Osteocyte (in vitro differentiated cells): ENCODE measurements at regions not wholly inside any gene's neighbourhood (a gene's known extent, or its start where the extent isn't known, plus 50 kb on each side); places are given as distances from the start of the nearest gene placed in this dataset.

ENCODE experiments used
- DNase-seq: peaks from one replicate; pipeline ENCODE4 v3.0.0; 2021; ENCODE audit warnings: mixed read lengths; ENCODE audit not compliant: unreplicated experiment; ENCODE audit errors: extremely low spot score
- H3K27ac Mint-ChIP-seq: one replicate; pipeline ENCODE4 v1.8.0; 2021; ENCODE audit warnings: mild to moderate bottlenecking, mixed read lengths; ENCODE audit not compliant: unreplicated experiment
- H3K27me3 Mint-ChIP-seq: one replicate; pipeline ENCODE4 v1.8.0; 2021; ENCODE audit warnings: mixed read lengths; ENCODE audit not compliant: unreplicated experiment
- H3K36me3 Mint-ChIP-seq: one replicate; pipeline ENCODE4 v1.8.0; 2021; ENCODE audit warnings: mixed read lengths; ENCODE audit not compliant: unreplicated experiment
- H3K4me1 Mint-ChIP-seq: one replicate; pipeline ENCODE4 v1.8.0; 2021; ENCODE audit warnings: mixed read lengths; ENCODE audit not compliant: unreplicated experiment
- H3K4me3 Mint-ChIP-seq: one replicate; pipeline ENCODE4 v1.8.0; 2021; ENCODE audit warnings: mild to moderate bottlenecking, moderate library complexity, mixed read lengths; ENCODE audit not compliant: unreplicated experiment
- H3K9me3 Mint-ChIP-seq: one replicate; pipeline ENCODE4 v1.8.0; 2021; ENCODE audit warnings: mixed read lengths; ENCODE audit not compliant: unreplicated experiment
- CTCF ChIP-seq: fragments of 200-600 bp; sonication (generic); IDR thresholded peaks from 2 replicates; pipeline ENCODE4 v1.5.0; 2021; ENCODE audit warnings: antibody characterized with exemption, mild to moderate bottlenecking, moderate library complexity

- Mint-ChIP-seq H3K27ac (no peak overlapping the region), H3K4me1 (peaks cover 29% of the 10 kb centered on the region), H3K36me3 (no peaks in the 10 kb centered on the region), H3K27me3 (no peaks in the 10 kb centered on the region), H3K9me3 (peaks cover 4% of the 10 kb centered on the region), H3K4me3 (no peak overlapping the region)
- TF ChIP-seq CTCF = no peak
- DNase-seq = no peak
Observed at GRCh38 chr6:81901551-81901966, 149.1 kb upstream of the TENT5A start.

DNA sequence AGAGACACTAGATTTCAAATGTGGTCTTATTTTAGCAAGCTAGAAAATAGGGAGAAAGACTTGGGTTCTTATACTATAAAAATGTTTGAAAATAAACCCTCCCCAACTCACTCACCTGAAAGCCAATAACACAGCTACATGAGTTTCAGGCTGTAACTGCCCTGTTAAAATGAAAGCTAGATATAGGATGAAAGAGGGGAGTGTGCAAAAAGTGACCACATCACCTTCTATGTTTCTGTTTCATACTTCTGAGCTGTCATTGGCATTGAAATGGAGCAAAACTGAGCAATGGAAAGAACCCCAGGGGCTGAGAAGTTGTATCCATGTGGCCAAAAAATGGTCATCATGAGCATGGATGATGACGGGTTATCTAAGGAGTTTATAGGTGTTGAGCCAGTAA is 148.1 kb upstream of the TENT5A start:
- no peaks in the 10 kb centered on the region for H3K36me3 Mint-ChIP-seq
- no peaks in the 10 kb centered on the region for H3K27me3 Mint-ChIP-seq
- TF ChIP-seq CTCF = no peak
- peaks cover 4% of the 10 kb centered on the region for H3K9me3 Mint-ChIP-seq
- DNase-seq = no peak
- H3K4me3 Mint-ChIP-seq = no peak overlapping the region
- no peak overlapping the region for H3K27ac Mint-ChIP-seq
- H3K4me1 Mint-ChIP-seq = peaks cover 34% of the 10 kb centered on the region

DNA sequence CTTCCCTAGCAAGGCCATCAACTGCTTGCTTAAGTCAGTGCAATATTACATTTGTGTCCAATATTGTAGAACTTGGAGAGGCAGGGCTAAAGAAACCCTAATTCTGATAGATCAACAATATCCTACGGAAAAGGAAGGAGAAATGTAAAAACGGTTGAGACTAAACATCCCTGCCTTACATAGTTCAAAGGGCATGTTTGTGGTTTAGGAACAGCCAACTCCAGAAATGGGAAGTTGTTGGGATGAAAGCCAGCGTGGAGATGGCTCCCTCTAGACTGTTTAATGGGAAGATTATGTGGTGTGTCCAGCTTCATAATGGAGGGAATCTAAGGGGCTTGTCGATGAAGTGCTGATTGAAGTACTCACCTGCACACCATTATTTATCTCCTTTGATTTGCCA is 145.3 kb upstream of the TENT5A start:
- Mint-ChIP-seq H3K27ac (no peak overlapping the region), H3K27me3 (no peaks in the 10 kb centered on the region), H3K9me3 (no peaks in the 10 kb centered on the region), H3K36me3 (no peaks in the 10 kb centered on the region), H3K4me3 (no peak overlapping the region), H3K4me1 (peaks cover 34% of the 10 kb centered on the region)
- no peak for TF ChIP-seq CTCF
- DNase-seq = no peak

GRCh38 chr6:81896525-81897503 is 144.3 kb upstream of the TENT5A start:
- H3K36me3 Mint-ChIP-seq = no peaks in the 10 kb centered on the region
- no peak overlapping the region for H3K27ac Mint-ChIP-seq
- H3K4me3 Mint-ChIP-seq = no peak overlapping the region
- peaks cover 33% of the 10 kb centered on the region for H3K4me1 Mint-ChIP-seq
- no peak for DNase-seq
- no peaks in the 10 kb centered on the region for H3K9me3 Mint-ChIP-seq
- no peaks in the 10 kb centered on the region for H3K27me3 Mint-ChIP-seq
- TF ChIP-seq CTCF = no peak

DNA sequence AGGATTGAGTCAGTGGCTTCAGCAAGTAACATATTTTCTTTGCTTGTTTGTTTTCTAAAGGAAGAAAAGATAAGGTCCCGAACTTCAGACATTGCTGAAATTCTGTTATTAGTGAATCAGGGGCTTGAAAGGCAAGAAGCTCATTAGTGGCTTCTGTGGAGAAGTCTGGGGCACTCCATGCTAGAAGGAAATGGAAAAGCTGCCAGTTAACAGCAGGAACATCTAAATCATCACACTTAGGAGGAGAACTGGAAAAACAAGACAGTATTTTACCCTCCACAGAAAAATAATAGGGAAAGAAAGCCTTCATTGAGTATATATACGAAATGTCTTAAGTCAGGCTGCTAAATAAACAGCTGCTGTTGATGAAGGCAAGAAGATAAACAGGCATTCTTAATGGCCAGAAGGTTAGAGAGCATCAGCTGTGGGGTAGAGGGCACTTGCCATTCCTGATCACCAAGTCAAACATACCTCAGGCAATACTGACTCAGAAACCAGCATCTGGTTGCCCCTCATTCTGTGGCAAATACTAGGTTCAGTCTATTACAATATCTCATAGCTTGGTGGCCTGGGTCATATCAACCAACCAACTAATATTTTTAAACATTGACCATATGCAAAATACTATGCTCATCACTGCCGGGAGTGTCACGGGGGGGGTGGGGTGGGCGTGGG is 143.2 kb upstream of the TENT5A start:
- Mint-ChIP-seq H3K36me3 (no peaks in the 10 kb centered on the region), H3K4me1 (peaks cover 26% of the 10 kb centered on the region), H3K27me3 (no peaks in the 10 kb centered on the region), H3K4me3 (no peak overlapping the region), H3K9me3 (no peaks in the 10 kb centered on the region), H3K27ac (no peak overlapping the region)
- DNase-seq = no peak
- TF ChIP-seq CTCF = no peak
